Activated effector memory CD4-positive, alpha-beta T cell treated with Interleukin-2 at 50 U/mL for 16 hours (primary cell): ENCODE measurements at regions not wholly inside any gene's neighbourhood (a gene's known extent, or its start where the extent isn't known, plus 50 kb on each side); places are given as distances from the start of the nearest gene placed in this dataset.
"Not testable (repeated sequence)": the region's sequence is repeated elsewhere in the genome, so short reads cannot be mapped to it uniquely, and the experiment has no call there.

Source experiments
- DNase-seq: peaks from one replicate; pipeline ENCODE4 v3.0.0-alpha.2; 2020

- no peak for DNase-seq
These were observed 96.9 kb upstream of the SLC25A33 start for GRCh38 chr1:9442278-9442846.

- no peak for DNase-seq
These were observed 96.3 kb upstream of the SLC25A33 start for GRCh38 chr1:9442986-9443385.

DNA sequence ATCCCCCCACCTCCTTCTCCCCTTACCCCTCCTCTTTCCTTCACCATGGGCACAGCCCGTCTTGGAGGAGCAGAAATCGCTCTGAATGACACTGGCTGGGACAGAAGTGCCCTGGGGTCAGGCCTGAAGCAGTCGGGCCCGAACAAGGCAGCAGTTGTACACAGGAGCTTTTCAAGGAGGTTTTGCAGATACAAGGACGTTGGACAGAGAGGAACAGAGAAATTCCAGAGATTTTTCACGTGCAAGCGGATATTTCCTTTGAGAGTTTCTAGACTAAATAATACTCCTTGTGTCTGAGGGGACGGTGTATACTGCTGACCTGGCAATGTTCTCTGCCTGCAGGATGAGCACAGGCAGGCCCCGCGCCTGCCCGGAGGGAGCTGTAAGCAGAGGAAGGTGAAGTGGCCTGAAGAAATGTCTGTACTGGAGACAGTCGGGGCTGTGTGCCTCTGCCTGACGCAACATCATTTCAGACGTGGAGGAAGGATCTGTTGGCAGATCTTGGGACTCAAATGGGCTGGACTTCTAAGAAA is 95.3 kb upstream of the SLC25A33 start:
- DNase-seq, result no peak

DNA sequence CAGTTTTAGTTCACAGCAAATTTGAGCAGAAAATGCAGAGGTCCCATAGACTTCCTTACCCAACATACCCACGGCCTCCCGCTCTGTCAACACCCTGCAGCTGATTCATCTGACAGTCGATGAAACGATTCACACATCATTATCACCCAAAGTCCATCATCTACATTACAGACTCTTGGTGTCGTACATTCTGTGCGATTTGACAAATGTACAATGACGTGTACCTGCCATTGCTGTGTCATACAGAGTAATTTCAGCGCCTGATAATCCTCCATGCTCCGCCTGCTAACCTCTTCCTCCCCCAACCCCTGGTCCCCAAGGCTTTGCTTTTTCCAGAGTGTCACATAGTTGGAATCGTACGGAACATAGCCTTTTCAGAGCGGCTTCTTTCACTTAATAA is 94.7 kb upstream of the SLC25A33 start:
- no peak for DNase-seq

DNA sequence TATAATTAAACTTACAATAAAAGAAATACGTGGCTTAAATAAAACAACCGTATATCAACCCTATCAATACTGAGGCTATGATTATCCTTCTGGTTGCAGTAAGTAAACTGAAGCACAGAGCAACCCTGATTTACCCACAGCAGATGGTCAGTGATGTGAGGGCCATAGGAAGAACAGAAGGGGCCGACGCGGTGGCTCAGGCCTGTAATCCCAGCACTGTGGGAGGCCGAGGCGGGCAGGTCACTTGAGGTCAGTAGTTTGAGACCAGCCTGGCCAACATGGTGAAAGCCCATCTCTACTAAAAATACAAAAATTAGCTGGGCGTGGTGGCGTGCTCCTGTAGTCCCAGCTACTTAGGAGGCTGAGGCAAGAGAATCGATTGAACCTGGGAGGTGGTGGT is 94.2 kb upstream of the SLC25A33 start:
- not testable (repeated sequence) for DNase-seq

DNA sequence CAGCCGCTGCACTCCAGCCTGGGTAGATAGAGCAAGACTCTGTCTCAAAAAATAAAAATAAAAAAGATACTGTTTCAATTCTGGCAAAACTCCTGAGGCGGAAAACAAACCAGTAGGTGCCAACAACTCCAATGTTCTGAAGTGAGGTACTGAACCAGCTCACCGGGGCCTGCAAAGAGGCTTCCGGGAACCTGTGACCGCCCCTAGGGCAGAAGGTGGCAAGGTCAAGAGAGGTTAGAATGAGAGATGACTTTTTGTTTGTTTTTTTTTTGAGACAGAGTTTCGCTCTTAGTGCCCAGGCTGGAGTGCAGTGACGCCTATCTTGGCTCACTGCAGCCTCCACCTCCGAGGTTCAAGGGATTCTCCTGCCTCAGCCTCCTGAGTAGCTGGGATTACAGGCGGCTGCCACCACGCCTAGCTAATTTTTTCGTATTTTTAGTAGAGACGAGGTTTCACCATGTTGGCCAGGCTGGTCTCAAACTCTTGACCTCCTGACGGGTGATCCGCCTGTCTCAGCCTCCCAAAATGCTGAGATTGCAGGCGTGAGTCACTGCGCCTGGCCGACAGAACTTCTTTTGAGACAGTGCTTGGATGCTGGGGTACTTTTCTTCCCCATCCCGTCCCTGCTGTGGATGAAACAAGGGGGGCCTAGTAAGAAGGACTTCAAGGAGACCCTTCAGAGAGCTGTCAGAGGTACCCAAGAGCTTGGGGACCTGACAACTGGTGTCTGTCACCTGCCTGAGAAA is 91.9 kb upstream of the SLC25A33 start:
- no peak for DNase-seq

DNA sequence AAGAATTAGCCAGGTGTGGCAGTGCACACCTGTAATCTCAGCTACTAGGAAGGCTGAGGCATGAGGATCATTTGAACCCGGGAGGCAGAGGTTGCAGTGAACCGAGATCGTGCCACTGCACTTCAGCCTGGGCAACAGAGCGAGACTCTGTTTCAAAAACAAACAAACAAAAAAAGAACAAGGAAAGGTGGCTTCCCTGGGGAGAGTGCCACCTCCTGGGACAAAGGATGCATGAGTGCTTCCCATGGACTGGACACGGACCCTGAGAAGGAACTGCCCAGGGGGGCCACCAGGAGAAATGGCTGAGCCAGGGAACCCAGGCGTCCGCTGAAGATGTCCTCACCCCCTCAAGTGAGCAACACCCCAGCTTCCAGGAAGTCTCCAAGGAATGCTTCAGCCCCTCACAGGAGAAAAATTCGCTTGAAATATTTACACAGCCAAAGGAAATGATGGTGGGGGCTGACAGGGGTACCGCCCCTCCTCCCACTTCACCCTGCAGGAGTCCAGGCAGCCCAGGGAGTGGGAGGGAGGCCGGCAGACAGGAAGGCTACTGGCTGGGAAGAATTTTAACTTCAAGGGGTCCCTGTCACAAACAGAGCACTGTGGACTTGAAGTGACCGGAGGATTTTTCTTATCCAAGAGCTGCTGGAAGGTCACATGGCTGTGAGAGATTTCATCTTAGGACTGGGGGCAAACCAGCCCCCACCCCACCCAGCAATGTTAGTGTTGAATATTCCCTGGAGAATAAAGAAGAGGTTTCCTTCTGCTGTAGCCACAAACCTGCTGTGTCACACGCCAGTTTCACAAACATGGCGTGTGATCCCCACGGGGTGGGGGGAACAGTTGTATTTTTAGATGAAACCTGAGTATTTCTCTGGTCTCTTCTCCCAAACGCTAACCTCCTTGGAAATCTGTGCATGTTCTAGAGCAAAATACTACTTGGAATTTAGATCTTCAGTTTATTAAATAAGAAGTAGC is 90.8 kb upstream of the SLC25A33 start:
- no peak for DNase-seq

GRCh38 chr1:9449110-9449627 is 90.1 kb upstream of the SLC25A33 start:
- DNase-seq, result no peak

DNA sequence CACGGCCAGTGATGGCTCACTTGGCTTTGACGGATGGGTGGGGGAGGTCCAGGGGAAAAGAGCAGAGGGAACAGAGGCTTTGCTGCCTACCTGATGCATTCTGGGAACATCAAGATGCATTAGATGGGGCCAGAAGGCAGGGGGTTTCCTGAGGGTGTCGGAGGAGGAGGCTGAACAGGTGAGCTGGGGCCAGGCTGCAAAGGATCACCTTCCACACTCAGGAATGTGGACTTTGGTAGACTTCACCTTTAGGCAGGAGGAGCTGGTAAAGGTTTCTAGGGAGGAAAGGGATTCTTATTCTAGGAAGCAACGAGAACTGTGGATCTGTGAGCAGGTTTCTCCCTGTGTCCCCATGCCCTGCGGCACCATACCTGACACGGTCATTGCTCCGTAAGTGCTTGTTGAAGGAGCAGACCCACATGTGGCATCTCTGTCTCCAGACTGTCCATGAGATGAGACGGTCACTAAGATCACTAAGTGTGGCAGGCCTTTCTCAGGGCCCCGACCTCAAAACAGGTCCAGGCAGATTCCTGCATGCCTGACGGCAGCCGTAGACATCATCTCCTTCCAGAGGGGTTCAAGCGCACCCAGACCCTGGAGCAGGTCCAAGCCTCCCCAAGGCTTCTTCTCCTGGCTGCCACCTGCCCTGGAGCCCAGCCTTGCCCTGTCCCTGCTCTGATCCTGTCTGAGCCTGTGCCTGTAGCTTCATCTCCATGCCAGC is 89.1 kb upstream of the SLC25A33 start:
- no peak for DNase-seq

GRCh38 chr1:9451081-9451480 is 88.2 kb upstream of the SLC25A33 start:
- DNase-seq, result no peak

DNA sequence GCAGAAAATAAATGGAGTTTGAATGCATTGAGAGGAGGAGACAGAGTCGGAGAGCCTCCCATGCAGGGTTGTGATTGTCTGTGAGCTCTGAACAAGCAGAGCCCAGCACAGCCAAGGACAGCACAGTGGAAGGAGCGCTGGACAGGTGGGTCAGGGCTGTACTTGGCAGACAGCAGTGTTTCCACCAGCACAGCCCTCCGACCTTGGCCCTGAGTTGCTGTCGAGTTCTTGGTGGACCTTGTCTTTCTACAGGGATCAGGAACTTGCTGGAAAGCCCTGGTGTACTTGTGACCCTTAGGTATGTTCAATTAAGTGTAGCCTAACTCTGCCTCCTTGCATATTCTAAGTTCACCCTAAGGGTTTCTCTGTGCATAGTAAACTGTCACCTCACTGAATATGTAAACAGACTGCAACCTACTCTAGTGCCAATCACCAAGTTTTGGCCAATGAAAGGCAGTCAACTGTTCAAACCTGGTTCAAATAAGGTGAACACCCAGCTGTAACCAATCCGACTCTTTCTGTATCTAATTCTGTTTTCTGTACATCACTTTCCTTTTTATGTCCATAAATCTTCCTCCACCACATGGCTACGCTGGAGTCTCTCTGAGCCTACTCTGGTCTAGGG is 86.6 kb upstream of the SLC25A33 start:
- DNase-seq, result no peak

- DNase-seq, result no peak
These were observed 85.9 kb upstream of the SLC25A33 start for GRCh38 chr1:9453375-9453774.

- DNase-seq, result no peak
These were observed 85.4 kb upstream of the SLC25A33 start for GRCh38 chr1:9453779-9454418.

DNA sequence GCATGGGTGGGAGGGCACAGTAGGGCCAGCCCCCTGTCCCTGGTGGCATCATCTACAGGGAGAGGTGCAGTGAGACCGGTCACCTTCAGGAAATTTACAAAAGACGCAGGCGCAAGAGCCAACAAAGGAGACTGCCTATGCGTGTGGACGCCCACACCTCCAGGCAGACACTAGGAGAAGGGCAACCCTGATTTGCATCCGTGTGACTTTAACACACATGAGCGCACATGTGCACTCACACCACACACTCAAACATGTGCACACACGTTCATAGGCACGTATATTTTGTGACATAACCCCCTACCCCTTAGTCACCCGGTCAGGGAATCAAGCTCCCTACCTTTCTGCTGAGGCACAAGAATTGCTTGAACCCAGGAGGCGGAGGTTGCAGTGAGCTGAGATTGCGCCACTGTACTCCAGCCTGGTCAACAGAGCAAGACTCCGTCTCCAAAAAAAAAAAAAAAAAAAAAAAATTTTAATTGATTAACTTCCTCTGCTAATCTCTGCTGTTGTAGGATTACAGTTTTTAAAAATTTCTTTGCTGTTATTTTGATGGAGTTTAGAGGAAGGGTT is 84.7 kb upstream of the SLC25A33 start:
- DNase-seq, result no peak

DNA sequence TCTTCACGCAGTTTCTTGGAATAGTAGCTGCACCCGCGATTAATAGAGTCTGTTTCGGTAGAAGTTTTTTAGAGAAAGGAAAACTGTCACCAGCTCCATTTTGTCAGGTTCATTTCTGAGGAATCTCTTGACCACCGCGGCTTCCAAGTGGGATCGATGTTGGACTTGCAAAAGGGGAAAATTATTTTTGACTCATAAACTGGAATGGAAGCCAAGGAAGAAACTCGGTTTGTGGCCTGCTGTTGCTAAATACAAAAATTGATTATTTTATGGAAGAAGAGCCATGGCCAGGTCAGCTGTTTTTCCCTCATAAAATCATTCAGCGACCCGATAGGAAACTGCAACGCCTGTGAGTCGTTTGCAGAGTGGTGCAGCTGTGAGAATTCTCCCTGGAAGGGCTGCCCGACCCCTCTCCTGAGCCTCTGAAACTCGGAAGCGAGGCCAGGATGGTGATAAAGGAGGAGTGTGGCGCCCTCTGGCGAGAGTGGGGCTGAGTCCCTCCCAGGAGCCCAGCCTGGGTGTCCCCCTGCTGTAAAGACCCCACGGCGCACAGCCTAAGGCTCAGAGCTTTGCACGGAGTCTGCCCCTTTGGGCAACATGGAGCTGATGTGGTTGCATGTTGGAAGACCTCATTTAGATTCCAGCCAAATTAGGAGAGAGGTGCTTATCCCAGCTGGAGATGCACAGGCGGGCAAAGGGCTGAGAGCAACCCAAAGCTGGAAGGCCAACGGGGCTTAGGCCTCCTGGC is 83.6 kb upstream of the SLC25A33 start:
- DNase-seq, result peak; percentile 47

- DNase-seq, result no peak
These were observed 82.4 kb upstream of the SLC25A33 start for GRCh38 chr1:9456833-9457232.

DNA sequence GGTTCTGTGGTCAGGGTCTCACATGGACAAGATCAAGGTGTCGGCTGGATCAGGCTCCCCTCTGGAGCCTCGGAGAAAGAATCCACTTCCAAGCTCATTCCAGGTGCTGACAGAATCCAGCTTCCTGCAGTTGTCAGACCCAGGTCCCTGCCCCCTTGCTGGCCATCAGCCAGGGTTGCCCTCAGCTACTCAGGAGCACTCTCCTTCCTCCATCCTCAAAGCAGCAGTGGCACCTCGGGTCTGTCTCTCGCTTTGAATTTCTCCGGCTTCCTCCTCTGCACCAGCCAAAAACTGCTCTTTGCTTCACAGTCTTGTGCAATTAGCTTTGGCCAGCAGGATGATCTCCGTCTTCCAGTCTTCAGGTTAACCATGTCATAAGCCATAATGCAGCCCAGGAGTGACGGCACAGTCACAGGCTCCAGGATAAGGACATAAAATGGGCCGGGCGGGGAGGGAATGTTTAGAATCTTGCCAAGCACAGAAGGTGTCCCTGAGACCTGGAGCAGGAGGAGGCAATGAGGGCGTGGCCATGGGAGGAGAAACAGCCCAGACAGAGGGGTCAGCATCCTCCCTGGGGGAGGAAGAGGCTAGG is 79.4 kb upstream of the SLC25A33 start:
- DNase-seq, result no peak

DNA sequence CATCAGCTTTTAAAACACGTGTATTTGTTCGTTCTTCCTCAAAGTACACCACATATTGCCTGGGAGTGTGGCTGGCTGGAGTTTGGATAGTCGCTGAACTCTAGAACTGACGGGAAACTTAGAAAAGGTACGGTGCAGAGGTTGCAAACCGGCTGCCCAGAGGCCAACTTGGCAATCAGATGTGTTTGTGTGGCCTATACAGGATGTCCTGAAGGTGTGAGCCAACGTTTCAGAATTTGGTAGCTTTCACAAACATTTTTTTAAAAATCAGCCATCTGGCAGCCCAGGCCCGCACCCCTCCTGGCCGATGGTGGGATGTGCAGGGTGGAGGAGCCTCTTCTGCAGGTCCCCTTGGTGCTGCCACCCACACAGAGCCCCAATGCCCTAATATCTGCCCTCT is 73.6 kb upstream of the SLC25A33 start:
- DNase-seq, result no peak

GRCh38 chr1:9466780-9467758 is 72.2 kb upstream of the SLC25A33 start:
- no peak for DNase-seq
